GM13977 (cell line): ENCODE measurements at regions not wholly inside any gene's neighbourhood (a gene's known extent, or its start where the extent isn't known, plus 50 kb on each side); places are given as distances from the start of the nearest gene placed in this dataset.

Source experiments
- DNase-seq: peaks from one replicate; pipeline ENCODE4 v3.0.0; 2012; ENCODE audit warnings: low spot score
- in situ Hi-C: fragments of 300-500 bp; cut with MboI; formaldehyde crosslinking; loops from one replicate; pipeline ENCODE4 v1.12.0; 2022; ENCODE audit warnings: low sequenced_read_pairs, low pct_unique_long_range_greater_than_20kb, mixed read lengths, inconsistent platforms; ENCODE audit not compliant: unreplicated experiment
- TF ChIP-seq, protein P1 (sequence below): IDR thresholded peaks from 2 replicates; pipeline ENCODE4 v1.5.1; 2012; ENCODE audit warnings: mild to moderate bottlenecking, control low read depth; ENCODE audit not compliant: insufficient read depth; ENCODE audit errors: extremely low read depth, missing control alignments

DNA sequence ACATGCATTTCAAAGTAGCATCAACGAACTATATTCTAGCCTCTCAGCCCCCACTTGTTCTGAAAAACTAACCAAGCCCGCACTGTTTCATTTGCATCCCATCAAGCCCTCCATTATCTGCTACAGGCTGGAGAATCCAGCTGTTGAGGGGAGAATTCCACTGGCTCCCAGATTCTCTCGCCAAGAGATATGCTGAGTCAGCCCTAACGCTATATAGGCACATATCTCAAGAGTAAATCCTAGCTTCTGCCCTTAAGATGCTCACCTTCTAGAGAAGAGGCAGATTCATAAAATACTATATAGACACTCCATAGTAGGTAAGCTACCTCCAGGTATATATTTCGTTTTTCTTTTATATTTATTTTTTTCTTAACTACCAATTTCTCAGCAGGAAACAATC is 266.4 kb upstream of the TARS1 start:
- TF ChIP-seq, protein P1, sequence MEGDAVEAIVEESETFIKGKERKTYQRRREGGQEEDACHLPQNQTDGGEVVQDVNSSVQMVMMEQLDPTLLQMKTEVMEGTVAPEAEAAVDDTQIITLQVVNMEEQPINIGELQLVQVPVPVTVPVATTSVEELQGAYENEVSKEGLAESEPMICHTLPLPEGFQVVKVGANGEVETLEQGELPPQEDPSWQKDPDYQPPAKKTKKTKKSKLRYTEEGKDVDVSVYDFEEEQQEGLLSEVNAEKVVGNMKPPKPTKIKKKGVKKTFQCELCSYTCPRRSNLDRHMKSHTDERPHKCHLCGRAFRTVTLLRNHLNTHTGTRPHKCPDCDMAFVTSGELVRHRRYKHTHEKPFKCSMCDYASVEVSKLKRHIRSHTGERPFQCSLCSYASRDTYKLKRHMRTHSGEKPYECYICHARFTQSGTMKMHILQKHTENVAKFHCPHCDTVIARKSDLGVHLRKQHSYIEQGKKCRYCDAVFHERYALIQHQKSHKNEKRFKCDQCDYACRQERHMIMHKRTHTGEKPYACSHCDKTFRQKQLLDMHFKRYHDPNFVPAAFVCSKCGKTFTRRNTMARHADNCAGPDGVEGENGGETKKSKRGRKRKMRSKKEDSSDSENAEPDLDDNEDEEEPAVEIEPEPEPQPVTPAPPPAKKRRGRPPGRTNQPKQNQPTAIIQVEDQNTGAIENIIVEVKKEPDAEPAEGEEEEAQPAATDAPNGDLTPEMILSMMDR = no peak
- in situ Hi-C loops = no loop called here
- no peak for DNase-seq

DNA sequence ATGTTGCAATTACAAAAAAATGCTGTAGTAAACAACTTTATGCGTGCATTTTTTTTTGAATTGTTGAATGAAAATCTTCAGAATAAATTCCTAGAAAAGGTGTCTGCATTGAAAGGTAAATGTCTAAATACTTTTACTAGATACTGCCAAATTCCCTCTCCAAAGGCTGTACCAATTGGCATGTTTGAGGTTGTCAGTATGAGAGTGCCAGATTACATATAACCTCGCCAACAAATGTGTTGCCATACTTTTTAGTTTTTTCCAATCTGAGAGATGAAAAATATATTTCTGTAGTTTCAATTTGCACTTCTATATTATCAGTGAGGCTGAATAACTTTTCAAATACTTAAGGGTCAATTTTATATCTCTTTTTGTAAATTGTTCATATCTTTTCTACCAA is 261.5 kb upstream of the TARS1 start:
- DNase-seq = no peak
- TF ChIP-seq, protein P1 = no peak
- in situ Hi-C loops = no loop called here

DNA sequence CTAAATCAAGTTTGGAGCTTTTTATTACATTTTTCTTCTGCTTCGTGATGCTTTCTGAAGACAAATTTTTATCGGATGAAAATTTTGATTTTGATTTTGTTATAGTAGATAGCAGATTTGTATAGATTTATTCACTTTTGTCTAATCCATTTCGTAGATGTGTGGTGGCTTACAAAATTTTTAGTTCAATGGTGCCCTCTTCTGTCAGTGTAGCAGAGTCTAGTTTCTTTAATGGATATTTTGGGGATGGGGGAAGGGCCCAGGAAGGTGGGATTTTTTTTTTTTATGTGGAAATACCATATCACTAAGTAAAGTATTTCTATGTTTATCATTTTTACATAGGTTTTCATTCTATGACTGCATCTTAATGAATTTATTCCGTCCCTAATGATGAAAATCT is 259.9 kb upstream of the TARS1 start:
- in situ Hi-C loops = no loop called here
- TF ChIP-seq, protein P1 = no peak
- no peak for DNase-seq

DNA sequence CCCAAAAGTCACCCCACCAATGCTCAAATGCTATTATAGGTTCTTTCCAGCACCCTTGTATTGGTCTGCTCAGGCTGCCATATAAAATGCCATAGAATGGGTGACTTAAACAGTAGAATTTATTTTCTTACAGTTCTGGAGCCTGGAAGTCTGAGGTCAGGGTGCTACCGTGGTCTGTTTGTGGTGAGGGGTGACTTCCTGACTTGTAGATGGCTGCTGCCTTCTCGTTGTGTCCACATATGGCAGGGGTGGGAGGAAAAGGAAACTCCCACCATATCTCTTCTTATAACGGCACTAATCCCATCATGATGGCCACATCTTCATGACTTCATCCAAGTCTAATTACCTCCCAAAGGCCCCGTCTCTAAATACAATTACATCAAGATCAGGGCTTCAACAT is 257.8 kb upstream of the TARS1 start:
- TF ChIP-seq, protein P1 = no peak
- in situ Hi-C loops = no loop called here
- DNase-seq = no peak

DNA sequence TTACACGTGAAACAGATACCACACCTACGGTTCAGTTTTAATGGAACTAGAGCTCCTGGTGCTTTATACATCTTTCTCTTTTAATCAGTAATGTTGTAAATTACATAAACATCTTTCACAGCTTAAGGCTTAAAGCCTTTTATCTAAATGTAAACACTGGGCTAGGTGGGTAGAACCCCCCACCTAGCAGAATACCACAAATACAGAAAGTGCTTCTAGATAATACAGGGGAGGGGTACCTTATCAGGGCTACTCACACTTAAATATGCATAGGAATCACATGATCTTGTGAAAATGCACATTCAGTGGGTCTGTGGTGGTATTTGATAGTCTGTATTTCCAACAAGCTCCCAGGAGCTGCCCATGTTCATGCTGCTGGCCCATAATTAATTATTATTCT is 256.4 kb upstream of the TARS1 start:
- TF ChIP-seq, protein P1 = no peak
- DNase-seq = no peak
- in situ Hi-C loops = no loop called here

DNA sequence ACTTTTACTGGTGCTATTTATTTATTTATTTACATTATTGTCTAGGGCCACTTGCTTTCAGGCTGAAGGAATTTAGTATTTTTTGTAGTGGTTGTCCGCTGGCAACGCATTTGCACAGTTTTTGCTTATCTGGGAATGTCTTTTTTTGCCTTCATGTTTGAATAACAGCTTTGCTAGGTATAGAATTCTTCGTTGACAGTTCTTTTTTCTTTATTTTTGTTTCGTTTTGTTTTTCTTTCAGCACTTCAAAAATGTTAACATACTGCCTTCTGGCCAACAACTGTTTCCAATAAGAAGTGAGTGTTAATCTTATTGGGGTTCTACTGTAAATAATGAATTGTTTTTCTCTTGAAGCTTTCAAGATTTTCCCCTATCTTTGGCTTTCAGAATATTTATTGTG is 252.7 kb upstream of the TARS1 start:
- TF ChIP-seq, protein P1 = no peak
- DNase-seq = no peak
- in situ Hi-C loops = no loop called here

DNA sequence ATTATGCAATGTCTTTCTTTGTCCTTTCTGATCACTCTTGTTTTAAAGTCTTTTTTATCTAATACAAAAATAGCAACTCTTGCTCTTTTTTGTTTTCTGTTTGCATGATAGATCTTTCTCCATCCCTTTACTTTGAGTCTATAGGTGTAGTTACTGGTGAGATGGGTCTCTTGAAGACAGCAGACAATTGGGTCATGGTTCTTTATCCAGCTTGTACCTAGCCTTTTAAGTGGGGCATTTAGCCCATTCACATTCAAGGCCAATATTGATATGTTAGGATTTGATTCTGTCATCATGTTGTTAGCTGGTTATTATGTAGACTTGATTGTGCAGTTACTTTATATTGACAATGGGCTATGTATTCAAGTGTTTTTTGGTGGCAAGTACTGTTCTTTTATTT is 245.9 kb upstream of the TARS1 start:
- DNase-seq = no peak
- in situ Hi-C loops = no loop called here
- TF ChIP-seq, protein P1 = no peak
